IPS-18c (cell line): ENCODE measurements at regions not wholly inside any gene's neighbourhood (a gene's known extent, or its start where the extent isn't known, plus 50 kb on each side); places are given as distances from the start of the nearest gene placed in this dataset.
"Not testable (repeated sequence)": the region's sequence is repeated elsewhere in the genome, so short reads cannot be mapped to it uniquely, and the experiment has no call there.

Experiments used
- H3K4me3 ChIP-seq: 2 replicates; pipeline ENCODE4 v1.7.0; 2013; ENCODE audit warnings: low read depth, mild to moderate bottlenecking, low read length, moderate library complexity; ENCODE audit not compliant: insufficient read depth
- H3K9me3 ChIP-seq: one replicate; pipeline ENCODE4 v1.6.1; 2013; ENCODE audit warnings: mild to moderate bottlenecking, low read length, moderate library complexity; ENCODE audit not compliant: control insufficient read depth, insufficient read depth

DNA sequence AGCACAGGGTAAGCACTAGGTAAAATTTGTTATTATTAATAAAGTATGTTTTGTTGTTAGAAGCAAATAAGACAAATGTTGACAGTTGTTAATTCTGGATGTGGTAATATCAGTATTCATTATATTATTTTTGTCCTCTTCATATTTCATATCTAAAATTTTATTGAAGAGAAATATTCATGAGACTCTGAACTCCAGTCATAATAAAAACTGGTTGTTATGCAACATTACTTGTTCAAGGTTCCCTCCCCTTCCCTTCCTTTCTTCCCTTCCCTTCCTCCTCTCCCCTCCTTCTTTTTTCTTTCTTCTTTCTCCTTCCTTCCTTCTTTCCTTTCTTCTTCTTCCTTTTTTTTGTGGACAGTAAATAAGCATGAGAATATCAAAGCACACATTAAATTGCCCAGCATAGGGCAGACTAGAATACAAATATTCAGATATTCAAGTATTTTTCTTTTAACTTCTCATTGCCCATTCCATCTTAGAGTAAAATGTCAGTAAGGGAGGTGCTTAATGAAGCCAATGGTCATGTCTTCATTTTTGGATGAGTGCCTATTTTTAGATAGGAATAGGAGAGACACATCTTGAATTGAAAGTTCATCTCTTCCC is 245.0 kb downstream of the INHBA start:
- Histone ChIP-seq H3K4me3 (no peak overlapping the region), H3K9me3 (no peaks in the 10 kb centered on the region)

DNA sequence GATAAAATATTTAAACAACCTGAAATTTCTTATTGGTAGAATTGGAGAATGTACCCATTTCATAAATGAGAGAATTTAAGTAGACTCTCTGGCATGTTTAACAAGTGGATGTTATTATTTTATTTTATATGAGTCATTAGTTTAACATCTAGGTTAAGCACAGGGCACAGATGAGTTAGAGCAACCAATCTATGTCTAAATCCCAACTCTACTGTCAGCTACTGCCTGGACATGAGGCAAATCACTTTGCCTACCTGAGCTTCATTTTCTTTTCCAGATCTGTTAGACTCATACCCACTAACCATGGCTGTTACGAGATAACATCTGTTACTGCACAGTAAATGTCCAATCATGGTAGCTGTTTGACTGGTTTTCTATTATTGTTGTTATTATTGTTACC is 251.1 kb downstream of the INHBA start:
- Histone ChIP-seq H3K4me3 (no peak overlapping the region), H3K9me3 (no peaks in the 10 kb centered on the region)

DNA sequence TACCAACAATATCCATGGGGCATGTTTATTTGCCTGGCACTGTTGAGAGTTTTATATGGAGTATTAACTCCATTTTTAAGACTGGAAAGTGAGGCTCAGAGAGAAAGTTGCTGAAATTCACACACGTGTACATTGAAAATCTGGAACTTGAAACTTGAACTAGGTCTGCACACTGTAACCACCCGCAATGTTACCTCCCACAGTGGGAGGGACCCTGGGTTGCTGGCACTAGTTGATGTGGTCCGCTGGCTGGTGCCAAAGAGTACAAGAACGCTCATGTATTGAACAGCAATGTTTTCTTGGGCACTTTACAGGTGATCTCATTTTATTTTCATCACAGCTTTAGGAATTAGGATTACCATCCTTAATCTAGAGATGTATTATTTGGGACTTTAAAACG is 253.2 kb downstream of the INHBA start:
- no peak overlapping the region for H3K4me3 ChIP-seq
- H3K9me3 ChIP-seq: no peaks in the 10 kb centered on the region

DNA sequence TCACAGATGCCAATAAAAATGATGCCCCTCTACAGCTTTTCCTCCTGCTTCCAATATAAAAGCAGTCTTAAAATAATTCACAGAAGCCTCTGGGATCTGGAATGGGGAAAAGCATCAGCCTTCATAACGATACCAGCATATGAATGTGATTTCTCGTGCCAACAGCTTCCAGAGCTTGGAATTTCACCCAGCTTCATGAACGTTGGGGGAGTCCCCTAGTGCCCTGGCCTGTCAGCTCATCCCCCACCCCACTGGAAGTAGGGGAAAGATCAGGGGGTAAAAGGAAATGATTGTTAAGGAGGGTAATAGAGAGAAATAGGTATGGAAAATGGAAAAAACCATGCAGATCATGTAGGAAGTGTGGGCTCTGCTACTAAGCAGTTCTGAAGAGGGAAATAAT is 253.6 kb downstream of the INHBA start:
- H3K9me3 ChIP-seq: no peaks in the 10 kb centered on the region
- no peak overlapping the region for H3K4me3 ChIP-seq

DNA sequence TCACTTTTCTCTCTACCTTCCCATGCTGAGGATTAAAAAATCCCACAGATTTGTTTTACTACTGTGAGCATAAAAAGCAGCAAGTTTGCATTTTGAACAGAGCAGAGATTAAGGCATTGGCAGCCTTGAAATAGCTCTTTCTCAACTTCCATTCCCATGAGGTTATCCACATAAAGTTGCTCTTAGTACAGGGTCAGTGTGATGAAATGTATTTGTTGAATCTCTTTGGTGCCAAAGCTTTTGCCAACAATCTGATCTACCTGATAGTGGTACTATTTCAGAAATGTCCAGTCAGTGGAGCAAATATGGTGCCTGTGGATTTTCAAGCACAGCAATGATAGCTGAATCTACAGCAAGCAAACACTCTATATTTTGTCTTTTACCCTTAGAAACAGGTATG is 254.8 kb downstream of the INHBA start:
- Histone ChIP-seq H3K4me3 (no peak overlapping the region), H3K9me3 (no peaks in the 10 kb centered on the region)

DNA sequence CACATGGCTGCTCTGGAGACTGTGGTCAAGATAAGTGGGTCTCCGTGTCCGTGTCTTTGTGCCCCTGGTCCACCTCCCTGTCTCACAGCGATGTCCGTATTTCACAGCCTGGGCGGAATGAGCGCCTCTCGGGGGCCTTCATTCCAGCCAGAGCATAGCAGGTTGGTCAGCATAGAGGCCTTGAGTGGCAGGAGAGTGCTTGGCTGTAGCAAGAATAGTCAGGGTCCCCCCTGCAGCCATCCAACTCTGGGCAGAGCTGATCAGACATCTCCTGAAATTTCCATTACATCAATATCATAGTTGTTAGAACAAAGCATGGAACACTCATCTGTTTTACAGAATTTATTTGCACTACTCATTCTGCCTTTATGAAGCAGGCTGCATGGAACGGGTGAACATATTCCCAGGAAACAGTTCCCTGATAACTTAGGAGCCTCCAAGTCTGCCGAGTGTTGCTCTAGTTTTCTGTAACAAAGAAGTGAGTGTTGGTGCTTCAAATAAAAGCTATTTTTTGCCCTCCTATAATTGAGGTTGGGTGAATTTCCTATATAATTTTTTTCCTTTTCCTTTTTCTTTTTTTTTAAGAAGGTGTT is 255.3 kb downstream of the INHBA start:
- Histone ChIP-seq H3K4me3 (no peak overlapping the region), H3K9me3 (no peaks in the 10 kb centered on the region)

DNA sequence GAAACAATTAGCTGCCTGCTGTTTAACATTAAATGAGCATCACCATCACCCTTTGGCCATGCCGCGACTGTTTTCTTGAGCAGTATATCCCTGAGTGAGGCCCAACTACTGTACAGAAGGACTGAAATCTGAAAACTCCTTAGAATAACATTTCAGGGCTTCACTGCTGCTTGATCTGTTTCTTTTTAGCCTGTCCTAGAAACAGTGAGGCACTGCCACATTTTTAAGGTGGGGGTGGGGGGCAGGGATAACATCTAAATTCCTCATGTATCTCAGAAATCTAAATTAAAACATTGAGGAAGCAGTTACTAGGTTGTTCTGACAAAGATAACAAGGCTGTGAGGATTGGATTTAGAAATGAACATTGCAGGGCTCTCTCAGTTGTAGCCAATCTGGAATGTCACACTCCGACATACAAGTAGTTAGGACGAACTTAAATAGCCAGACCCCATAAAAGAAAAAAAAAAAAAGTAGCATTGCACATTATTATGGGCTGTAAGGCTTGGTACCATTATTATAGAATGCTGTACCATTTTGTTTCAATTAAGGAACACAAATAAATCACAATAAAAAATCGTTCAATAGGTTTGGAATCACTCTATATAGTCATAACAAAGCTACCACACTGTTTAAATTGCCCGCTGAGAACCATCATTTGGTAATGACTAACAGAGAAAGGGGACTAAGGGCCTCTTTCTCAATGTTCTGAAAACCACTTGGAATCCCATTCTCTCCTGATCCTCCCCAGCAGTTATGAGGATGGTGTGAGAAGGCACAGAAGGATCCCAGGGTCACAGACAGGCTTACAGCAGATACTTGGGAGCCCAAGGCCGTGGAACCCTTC is 256.1 kb downstream of the INHBA start:
- Histone ChIP-seq H3K4me3 (no peak overlapping the region), H3K9me3 (no peaks in the 10 kb centered on the region)

DNA sequence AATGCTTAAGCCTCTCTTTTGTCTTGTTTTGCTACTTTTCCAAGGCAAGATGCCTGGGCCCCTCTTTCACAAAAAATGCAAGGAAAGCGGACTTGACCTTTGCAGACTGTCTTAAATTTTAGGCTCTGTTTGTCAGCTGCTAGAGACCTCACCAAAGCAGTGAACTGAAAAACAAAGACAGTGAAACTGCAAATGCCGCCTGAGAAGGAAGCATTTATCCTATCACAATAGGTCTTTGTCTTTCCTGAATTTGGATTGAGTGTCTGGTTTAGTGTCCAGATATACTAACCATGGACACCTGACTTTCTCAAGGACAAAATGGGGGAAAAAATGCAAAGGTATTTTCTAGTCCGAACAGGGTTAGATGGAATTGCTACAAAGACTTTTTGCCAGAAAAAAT is 256.9 kb downstream of the INHBA start:
- H3K9me3 ChIP-seq: no peaks in the 10 kb centered on the region
- no peak overlapping the region for H3K4me3 ChIP-seq

DNA sequence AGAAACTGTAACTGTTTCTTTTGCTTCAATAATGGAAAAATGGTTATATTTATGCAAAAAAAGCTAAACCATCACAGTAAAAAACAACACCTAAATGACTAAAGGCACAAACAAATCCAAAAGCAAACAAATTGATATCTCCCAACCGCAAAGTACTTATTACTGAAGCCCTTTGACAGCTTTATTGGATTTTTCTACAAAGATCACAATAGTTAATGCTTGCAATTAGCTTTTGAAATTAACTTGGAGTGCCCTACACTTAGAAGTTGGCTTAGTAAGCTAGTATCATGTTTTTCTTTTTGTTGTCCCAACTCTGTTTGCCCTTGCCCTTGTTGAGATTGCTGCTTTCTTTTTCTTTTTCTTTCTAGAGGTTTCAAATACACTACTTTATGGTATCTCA is 257.5 kb downstream of the INHBA start:
- H3K9me3 ChIP-seq: no peaks in the 10 kb centered on the region
- no peak overlapping the region for H3K4me3 ChIP-seq

DNA sequence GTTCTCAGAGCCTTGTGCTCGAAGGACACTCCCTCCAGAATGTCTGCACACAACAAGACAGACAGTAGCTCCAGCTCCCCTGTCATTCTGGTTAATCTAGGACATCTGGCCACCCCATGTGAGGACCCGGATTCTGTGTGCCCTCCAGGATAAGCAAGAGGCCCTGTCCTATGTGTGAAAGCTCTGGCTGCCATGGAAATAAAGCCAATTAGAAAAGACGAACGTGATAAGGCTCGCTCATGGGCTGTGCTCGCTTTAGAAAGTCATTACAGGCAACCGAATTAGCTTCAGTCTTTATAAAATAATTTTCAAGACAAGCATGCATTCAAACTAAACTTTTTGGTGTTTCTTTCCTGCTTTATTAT is 263.4 kb downstream of the INHBA start:
- Histone ChIP-seq H3K4me3 (no peak overlapping the region), H3K9me3 (no peaks in the 10 kb centered on the region)

DNA sequence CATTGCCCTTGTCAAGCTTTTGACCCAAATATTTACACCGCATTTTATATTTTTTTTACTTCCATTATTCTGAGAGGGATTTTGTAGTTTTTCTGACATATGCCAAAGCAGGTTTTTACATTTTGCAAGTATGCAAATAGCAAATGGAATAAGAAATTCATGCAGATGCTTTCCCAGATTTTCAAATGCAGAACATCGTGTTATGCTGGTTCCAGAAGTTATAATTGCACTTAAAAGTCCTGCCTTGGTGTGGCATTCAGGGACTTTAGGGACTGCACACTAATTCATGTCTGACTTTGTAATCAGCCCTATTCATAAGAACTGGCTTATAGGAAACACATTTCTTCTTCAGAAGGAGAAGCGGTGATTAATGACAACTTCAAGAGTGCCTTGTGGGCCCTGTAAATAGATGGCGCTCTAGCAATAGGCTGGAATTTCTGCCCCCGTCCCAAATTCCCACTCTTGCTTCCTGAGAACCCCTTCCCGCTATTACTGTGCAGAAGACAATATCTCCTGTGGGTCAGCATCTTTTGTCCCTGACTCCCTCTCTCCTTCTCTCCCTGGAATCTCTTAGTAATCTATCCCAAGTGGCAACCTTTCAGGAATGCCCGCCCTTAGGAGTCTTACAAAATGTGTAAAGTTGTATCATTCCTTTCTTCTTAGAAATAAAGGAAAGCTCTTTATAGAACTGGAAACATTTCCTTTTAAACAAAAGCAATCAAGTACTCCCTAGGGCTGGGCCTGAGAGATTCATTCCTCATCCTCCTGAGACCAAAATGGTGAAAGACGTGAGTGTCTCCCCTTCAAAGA is 264.0 kb downstream of the INHBA start:
- no peaks in the 10 kb centered on the region for H3K9me3 ChIP-seq
- H3K4me3 ChIP-seq: no peak overlapping the region

DNA sequence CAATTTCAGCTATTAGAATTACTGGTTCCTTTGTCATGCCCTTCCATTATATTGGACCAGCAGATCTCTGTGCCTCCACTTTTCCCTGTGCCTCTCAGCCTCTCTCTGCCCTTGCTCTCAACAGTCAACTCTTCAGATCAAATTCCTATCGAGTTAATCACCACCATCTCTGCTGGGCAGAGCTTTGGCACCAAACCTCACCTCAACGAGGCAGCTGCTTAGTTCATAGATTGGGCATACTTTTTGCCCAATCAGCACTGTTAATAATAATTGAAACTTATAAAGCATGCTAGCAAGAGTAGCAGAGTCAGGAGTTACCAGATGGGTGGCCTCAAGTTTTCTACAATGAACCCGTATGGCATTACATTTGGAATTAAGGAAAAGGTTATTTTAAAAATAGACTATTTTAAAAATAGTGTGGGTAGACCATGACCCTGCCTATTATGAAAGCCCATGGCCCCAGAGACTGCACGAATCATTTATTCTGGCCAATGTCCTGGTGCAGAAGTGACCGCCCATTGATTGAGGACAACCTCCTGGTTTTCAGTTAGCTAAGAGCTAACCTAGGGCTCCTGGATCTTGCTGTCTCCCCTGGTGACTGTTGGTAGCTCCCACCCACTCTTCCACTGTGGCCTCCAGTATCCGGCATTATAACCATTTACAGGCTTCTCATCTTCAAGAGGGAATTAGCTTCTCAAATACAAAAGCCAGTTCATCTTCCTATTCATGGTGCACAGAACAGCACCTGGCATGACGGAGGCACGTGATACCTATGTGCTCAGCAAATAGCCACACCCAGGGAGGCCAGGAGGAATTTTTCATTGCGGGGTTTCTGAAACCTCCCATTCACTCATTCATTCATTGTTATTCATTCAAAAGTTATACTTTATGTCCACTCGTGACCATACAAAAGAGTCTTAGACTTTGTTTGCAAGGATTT is 265.4 kb downstream of the INHBA start:
- no peak overlapping the region for H3K4me3 ChIP-seq
- no peaks in the 10 kb centered on the region for H3K9me3 ChIP-seq

DNA sequence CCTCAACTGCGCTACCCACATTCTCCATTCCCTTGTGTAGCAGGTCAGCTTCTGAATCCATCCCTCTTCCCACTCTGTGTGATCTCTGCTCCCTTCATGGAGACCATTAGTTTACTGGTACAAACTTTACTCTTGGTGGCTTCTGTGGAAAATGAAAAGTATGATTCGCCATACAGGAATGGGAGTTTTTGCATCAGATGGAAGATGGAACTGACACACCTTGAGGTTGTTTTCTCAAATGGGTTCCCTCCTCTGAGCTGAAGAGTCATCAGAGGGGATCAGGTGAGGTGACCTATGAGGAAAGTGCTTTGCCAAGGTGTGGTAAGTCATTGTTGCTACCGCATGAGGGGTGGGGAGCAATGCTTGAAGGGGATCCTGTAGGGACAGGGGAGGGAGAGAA is 266.8 kb downstream of the INHBA start:
- Histone ChIP-seq H3K4me3 (no peak overlapping the region), H3K9me3 (no peaks in the 10 kb centered on the region)

DNA sequence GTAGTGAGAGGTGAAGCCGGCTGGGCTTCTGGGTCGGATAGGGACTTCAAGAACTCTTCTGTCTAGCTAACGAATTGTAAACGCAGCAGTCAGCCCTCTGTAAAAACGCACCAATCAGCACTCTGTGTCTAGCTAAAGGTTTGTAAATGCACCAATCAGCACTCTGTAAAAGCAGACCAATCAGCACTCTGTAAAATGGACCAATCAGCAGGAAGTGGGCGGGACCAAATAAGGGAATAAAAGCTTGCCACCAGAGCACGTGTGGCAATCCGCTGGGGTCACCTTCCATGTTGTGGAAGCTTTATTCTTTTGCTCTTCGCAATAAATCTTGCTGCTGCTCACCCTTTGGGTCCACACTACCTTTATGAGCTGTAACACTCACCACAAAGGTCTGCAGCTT is 267.9 kb downstream of the INHBA start:
- H3K4me3 ChIP-seq, H3K9me3 ChIP-seq: not testable (repeated sequence)

DNA sequence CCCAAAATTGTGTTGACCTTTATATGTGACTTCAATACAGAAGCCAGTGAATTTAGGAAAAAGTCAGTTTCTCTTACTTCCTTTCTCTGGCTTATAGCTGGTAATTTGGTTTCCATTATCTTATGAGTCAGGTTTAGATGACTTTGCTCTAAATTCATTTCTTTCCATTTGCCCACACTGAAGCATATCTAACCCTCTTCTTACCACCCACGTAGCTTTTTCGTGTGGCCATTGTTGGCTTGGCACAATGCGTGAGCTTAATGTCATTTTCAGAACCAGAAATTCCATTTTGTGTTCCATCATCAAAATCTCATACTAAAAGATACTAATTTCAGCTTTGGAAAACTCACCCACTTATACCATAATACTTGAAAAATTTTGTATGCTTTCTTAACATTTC is 271.2 kb downstream of the INHBA start:
- Histone ChIP-seq H3K9me3 (no peaks in the 10 kb centered on the region), H3K4me3 (no peak overlapping the region)

DNA sequence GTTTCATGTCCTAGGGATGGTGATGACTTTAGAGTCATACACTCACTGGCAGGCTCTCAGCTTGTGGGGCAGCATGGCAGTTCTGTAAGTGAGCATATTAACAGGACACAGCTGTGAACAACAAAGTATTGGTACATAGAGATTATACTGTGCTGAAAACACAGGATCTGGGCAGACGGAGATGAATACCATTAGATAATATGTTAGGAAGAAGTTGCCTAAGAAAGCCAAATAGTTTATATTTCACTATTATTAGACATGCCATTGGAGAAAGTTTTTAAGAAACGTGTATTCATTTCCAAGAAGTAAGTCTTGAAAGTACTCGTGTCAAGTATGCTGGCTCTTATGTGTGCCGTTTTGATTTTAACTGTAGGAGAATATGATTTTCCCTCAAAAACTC is 274.5 kb downstream of the INHBA start:
- Histone ChIP-seq H3K4me3 (no peak overlapping the region), H3K9me3 (no peaks in the 10 kb centered on the region)

DNA sequence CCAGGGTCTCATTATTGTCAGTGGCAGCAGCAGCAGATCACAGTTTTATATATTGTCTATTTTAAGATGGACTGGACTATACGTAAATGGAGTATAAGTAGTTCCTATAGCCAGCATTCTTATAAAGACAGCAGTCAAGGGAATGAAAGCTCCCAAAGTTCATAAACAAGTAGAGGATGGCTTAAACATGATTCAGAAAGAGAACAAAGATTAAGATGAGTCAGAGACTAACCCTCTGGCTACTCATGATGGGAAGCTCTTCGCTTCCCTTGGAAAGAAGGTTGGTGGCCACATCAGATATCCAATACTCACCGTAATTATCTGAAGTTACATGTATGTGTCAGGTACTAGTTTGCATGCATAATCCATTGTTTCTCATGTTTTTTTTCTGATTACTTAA is 277.0 kb downstream of the INHBA start:
- Histone ChIP-seq H3K9me3 (no peaks in the 10 kb centered on the region), H3K4me3 (no peak overlapping the region)
